RWPE2 (cell line): ENCODE measurements at regions not wholly inside any gene's neighbourhood (a gene's known extent, or its start where the extent isn't known, plus 50 kb on each side); places are given as distances from the start of the nearest gene placed in this dataset.

Experiments
- ATAC-seq: fragments of 200-7000 bp; cut with Tn5 transposase; 3 replicates; pipeline ENCODE4 v1.9.1; 2021; ENCODE audit warnings: low read depth
- DNase-seq: peaks from one replicate; pipeline ENCODE4 v3.0.0-alpha.2; 2020; ENCODE audit warnings: low spot score
- H3K27ac ChIP-seq: fragments of 450-650 bp; 2 replicates; pipeline ENCODE4 v1.5.1; 2017; ENCODE audit warnings: mild to moderate bottlenecking; ENCODE audit not compliant: poor library complexity, severe bottlenecking
- H3K27me3 ChIP-seq: fragments of 250-450 bp; sonication (Bioruptor Pico); 2 replicates; pipeline ENCODE4 v1.5.1; 2021; ENCODE audit warnings: mild to moderate bottlenecking, moderate library complexity; ENCODE audit not compliant: insufficient read depth, poor library complexity, severe bottlenecking
- H3K36me3 ChIP-seq: fragments of 250-450 bp; sonication (Bioruptor Pico); 2 replicates; pipeline ENCODE4 v1.5.1; 2020; ENCODE audit warnings: low read depth, mild to moderate bottlenecking, moderate library complexity
- H3K4me1 ChIP-seq: fragments of 250-450 bp; sonication (Bioruptor Pico); 2 replicates; pipeline ENCODE4 v1.5.1; 2021; ENCODE audit warnings: mild to moderate bottlenecking, moderate library complexity; ENCODE audit not compliant: insufficient read depth, poor library complexity, severe bottlenecking
- H3K4me3 ChIP-seq: fragments of 250-450 bp; sonication (Bioruptor Pico); 2 replicates; pipeline ENCODE4 v1.5.1; 2021; ENCODE audit warnings: mild to moderate bottlenecking, moderate library complexity; ENCODE audit not compliant: severe bottlenecking
- H3K9me3 ChIP-seq: fragments of 250-450 bp; sonication (Bioruptor Pico); 2 replicates; pipeline ENCODE4 v1.5.1; 2021; ENCODE audit warnings: mild to moderate bottlenecking, moderate library complexity; ENCODE audit not compliant: severe bottlenecking
- TF ChIP-seq, protein P1 (sequence below): fragments of 450-650 bp; IDR thresholded peaks from one replicate; pipeline ENCODE4 v1.5.1; 2017; ENCODE audit warnings: mild to moderate bottlenecking, moderate library complexity; ENCODE audit not compliant: poor library complexity, severe bottlenecking

DNA sequence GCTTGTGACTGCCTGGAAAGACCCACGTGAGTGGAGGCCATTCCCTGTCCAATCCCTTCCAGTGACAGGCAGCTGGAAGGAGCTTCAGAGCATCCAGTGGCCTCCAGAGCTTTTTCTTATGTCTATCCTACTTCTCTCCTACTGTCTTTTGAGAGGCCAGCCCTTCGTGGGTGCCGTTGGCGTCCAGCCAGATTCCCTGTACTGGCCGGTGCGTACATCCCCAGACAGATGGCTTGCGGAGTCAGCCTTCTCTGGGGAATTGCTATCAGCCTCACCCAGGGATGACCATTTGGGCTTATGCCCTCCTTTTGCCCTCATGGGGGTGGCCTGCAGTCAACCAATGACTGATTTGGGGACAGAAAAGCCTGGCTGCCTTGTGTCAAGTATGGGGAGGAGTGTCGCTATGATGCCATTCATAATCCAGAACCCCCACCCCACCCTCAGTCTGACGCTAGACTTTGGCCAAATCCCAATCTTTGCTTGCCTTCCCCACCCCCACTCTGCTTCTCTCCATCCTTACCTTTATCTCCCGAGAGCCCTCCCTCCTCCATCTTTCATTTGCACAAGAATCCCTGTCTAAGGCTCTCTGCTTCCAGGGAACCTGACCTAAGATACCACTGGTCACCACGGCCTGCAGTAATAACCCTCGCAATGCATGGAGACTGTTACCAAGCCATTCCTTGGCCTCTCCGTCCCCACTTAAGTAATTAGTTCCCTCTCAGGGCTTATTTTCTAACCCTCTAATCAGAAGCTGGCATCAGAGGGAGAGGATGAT, 150.3 kb upstream of the BCOR start:
- DNase-seq, result no peak
- no peaks in the 10 kb centered on the region for H3K27me3 ChIP-seq

DNA sequence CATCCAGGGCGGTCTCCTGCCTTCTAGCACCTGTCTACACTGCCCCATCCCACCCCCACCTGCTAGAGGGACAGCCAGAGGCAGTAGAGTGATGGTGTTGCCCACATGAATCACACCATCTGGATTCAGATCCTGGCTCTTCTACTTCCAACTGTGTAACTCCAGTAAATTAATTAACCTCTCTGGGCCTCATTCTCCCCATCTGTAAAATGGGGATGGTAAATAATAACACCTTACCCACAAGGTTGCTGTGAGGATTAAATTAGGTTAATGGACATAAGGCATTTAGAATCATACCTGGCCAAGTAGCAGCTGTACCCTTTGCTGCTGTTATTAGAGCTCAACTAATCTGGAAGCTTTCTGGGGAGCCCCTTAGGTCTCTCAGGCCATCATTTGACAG, 149.6 kb upstream of the BCOR start:
- Histone ChIP-seq H3K4me1 (no peaks in the 10 kb centered on the region), H3K9me3 (no peaks in the 10 kb centered on the region), H3K27ac (no peak overlapping the region), H3K27me3 (no peaks in the 10 kb centered on the region), H3K4me3 (no peak overlapping the region), H3K36me3 (no peaks in the 10 kb centered on the region)
- ATAC-seq, result no peak
- no peak for DNase-seq
- TF ChIP-seq, protein P1, sequence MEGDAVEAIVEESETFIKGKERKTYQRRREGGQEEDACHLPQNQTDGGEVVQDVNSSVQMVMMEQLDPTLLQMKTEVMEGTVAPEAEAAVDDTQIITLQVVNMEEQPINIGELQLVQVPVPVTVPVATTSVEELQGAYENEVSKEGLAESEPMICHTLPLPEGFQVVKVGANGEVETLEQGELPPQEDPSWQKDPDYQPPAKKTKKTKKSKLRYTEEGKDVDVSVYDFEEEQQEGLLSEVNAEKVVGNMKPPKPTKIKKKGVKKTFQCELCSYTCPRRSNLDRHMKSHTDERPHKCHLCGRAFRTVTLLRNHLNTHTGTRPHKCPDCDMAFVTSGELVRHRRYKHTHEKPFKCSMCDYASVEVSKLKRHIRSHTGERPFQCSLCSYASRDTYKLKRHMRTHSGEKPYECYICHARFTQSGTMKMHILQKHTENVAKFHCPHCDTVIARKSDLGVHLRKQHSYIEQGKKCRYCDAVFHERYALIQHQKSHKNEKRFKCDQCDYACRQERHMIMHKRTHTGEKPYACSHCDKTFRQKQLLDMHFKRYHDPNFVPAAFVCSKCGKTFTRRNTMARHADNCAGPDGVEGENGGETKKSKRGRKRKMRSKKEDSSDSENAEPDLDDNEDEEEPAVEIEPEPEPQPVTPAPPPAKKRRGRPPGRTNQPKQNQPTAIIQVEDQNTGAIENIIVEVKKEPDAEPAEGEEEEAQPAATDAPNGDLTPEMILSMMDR, result no peak

More for the DNA sequence above, 150.3 kb upstream of the BCOR start:
- H3K27ac ChIP-seq, result no peak overlapping the region
- no peak overlapping the region for H3K4me3 ChIP-seq
- no peaks in the 10 kb centered on the region for H3K9me3 ChIP-seq
- H3K36me3 ChIP-seq, result no peaks in the 10 kb centered on the region
- no peaks in the 10 kb centered on the region for H3K4me1 ChIP-seq
- ATAC-seq, result no peak
- TF ChIP-seq, protein P1, result no peak

DNA sequence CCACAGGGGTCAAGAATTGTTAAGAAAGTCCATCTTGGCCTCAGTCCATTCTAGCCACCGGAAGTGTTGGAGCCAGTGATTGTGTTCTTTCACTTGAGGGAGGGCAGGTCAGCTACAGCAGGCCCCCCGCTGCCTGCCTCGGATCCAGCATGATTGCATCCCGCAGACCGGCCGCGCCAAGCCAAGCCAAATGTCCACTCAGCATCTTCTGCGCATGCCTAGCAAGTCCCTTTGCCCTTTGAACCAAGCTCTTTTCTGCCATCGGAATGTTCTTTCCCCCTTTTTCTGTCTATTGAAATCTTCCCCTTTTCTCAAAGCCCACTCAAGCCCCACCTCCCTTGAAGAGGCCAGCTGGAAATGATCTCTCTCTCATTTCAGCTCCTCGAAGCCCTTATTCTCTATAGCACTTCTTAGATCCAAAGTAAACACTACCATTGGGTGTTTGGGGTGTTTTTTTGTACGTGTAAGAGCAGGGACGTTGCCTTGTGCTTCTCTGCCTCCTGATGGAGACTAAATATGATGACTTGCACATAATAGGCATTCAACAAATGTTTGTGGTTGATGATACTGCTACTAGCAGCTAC, 147.8 kb upstream of the BCOR start:
- TF ChIP-seq, protein P1, result no peak
- H3K4me1 ChIP-seq, result no peaks in the 10 kb centered on the region
- no peaks in the 10 kb centered on the region for H3K27me3 ChIP-seq
- no peak for DNase-seq
- no peaks in the 10 kb centered on the region for H3K9me3 ChIP-seq
- H3K27ac ChIP-seq, result no peak overlapping the region
- ATAC-seq, result no peak
- no peaks in the 10 kb centered on the region for H3K36me3 ChIP-seq
- H3K4me3 ChIP-seq, result no peak overlapping the region

DNA sequence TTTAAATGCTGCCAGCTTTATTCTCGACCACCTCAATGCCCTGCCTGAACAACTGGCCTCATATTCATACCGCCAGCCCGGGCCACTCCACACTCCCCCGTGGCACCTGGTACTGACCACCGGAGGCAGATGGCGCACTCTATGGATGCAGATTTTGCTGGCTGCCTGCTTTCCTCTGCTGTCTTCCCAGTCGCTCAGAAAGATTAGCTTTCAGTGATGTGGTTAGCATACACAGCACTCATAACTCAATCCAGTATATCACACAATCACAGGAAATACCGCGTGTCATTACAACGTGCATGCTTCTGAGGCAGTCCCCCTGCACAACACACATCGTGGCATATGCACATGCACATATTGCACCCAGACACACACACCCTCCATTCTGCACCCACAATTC, 147.2 kb upstream of the BCOR start:
- no peak overlapping the region for H3K27ac ChIP-seq
- no peak for ATAC-seq
- no peak for DNase-seq
- H3K27me3 ChIP-seq, result no peaks in the 10 kb centered on the region
- H3K4me3 ChIP-seq, result no peak overlapping the region
- no peaks in the 10 kb centered on the region for H3K36me3 ChIP-seq
- no peaks in the 10 kb centered on the region for H3K9me3 ChIP-seq
- no peaks in the 10 kb centered on the region for H3K4me1 ChIP-seq
- TF ChIP-seq, protein P1, result no peak
